HCEC 1CT (cell line): ENCODE measurements at regions not wholly inside any gene's neighbourhood (a gene's known extent, or its start where the extent isn't known, plus 50 kb on each side); places are given as distances from the start of the nearest gene placed in this dataset.
"Not testable (repeated sequence)": the region's sequence is repeated elsewhere in the genome, so short reads cannot be mapped to it uniquely, and the experiment has no call there.

Experiments used
- DNase-seq: peaks from one replicate; pipeline ENCODE4 v3.0.0-alpha.2; 2017

DNA sequence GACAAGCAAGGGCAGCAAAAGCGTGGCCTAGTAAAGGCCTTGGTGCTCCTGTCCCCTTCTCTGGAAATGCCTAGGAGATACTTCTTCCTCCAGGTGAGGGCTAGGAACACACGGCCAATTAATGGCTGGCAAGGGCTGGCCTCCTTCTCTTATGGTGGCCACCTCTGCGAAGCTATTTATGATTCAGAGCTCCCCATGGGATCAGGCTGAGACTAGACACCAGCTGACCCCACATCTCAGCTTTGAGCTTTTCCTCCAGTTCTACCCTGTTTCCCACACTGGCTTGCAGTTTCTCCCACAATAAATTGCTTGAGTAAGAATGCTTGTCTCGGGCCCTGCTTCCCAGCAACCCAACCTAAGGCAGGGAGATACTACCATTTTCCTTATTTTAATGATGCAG lies 53.7 kb downstream of the CAMK2N1 start:
- no peak for DNase-seq

DNA sequence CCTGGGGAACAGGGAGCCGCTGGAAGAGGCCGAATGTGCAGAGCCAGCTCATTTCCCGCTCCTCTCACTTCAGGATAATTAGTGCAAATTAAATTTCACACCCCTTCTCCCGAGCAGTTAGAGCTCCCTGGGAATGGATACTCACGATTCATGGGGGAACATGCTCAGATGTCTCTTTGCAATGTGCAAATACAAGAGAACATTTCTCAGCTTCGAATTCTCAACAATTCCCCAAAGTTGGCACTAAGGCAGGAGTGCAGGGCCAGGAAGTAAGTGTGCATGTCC lies 54.9 kb downstream of the CAMK2N1 start:
- DNase-seq, result no peak

DNA sequence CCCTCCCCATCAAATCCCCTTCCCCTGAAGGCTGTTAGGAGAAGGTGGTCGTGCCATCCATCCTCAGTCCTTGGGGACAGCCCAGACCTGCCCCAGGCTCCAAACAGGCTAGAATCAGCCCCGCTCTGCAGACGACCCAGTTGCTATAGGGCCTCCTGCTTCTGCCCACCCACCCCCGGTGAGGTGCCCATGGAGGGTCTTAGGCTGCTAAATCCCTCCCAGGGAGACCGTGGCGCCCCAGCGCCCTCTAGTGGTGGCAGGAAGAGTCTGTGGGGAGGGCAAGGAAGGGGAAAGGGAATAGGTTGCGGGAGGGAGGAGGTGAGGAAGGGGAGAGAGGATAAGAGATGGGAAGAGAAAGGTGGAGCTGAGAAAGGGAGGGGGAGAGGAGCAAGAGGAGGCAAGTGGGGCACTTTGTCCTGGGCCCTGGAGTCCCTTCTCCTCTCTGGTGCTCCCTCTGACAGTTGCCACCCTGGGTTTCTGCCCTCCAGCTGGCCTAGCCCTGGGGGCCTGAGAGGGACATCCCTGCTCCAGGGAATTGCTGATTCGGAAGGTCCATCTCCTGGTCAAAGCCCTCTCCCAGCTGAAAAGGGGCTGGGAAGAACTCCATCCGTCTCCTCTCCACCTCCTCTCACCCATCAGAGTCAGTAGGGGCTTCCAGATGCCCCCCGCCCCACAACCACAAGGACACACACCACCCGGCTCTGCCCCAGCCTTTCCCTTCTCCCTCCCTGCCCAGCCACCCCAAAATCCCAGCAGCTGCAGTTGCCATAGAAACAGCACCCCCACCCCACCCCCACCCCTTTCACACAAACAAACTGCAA lies 55.4 kb downstream of the CAMK2N1 start:
- no peak for DNase-seq

DNA sequence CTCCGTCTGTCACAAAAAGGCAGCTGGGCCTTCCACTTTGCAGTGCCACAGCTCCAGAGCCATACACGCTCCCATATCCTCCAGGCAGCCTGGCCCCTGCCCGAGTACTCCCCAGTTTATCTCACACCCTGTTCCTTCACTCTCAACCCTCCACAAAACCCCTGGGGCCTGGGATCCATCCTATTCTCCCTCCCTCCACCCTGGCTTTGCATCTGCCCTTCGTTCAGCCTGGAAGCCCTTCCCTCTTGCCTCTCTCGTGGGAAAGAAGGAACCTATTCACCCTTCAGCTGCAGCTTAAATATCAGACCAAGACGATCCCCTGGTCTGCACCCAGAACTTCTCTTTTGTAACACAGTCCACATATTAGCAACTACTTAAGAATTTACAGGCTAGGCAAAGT lies 56.7 kb downstream of the CAMK2N1 start:
- peak; percentile 36 for DNase-seq

DNA sequence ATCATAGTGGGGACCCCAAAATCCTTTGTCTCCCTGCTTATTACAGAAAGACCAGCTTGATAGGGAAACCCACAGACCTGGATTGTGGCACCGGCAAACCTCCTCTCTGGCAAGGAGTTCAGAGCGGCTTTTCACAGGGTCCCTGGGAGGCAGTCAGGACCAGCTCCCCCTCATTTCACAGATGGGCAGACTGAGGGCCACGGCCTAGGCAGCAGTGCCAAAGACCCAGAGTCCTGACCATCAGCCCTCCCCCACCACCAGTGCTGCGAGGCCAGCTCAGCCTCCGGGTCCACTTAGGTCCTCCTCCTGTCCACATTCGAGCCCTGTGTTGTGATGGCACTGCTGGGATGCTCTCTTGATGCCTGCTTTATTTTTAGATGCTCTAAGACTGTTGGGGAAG lies 57.2 kb downstream of the CAMK2N1 start:
- DNase-seq, result no peak

DNA sequence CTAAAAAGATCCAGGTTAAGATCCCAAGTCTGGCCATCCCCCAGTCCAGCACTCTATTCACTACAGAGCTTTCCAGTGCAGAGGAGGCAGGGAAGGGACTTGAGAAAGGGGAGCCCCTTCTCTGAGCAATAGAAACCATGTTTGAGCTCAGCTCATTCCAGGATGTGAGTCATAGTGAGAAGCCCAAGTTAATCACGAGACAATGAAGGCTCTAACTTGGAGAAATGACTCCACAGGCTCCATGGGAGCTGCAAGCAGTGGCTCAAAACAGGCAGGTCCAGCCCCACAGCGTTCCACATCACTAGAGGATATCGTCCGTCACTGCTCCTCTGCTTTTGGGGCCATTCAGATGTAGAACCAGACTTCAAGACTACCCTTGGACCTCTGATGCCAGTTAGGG lies 59.1 kb downstream of the CAMK2N1 start:
- DNase-seq, result peak; percentile 91

DNA sequence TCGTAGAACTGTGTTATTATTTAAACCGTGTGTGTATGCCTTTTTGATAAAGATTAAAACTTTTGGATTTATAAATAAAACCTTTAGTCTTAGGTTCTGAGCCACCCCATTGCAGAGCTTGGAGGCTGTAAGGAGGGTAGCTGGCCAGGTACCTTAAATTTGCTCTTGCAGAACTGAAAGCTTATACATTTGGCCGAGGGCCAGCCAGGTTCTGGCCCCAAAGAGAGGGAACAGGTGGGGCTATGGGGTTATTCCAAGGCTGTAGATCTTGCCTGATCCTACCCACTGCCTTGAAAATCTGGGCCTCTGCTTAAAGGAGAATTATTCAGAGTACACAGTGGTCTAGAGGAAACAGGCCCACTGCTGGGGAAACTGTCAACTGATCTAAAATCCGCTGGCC lies 59.6 kb downstream of the CAMK2N1 start:
- DNase-seq, result no peak

DNA sequence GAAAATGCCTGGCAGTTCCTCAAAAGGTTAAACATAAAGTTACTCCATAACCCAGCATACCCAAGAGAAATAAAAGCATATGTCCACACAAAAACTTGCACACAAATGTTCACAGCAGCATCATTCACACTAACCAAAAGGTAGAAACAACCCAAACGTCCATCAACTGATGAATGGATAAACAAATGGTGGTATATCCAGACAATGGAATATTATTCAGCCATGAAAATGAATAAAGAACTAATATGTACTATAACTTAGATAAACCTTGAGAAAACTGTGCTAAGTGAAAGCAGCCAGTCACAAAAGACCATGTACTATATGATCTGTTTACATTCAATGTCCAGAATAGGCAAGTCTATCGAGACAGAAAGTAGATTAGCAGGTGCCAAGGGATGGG lies 60.4 kb downstream of the CAMK2N1 start:
- no peak for DNase-seq

DNA sequence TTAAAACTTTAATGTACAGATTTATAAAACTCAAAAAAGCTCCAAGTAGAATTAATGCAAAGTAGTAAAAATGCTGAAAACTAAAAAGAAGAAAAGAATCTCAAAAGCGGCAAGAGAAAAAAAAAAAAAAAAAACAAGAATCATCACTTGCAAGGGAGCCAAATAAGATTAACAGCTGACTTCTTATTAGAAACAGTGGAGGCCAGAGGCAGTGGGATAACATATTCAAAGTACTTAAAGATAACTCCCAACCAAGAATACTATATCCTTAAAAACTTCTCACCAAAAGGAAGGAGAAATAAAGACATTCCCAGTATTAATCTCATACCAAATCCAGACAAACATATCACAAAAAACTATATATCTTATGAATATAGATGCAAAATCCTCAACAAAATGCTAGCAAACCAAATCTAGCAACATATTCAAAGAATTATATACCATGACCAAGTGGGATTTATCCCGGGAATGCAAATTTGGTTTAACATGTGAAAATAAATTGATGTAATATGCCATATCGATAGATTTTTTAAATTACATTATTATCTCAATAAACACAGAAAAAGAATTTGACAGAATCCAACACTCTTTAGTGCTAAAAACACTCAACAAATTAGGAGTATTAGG lies 62.7 kb downstream of the CAMK2N1 start:
- DNase-seq, result no peak

DNA sequence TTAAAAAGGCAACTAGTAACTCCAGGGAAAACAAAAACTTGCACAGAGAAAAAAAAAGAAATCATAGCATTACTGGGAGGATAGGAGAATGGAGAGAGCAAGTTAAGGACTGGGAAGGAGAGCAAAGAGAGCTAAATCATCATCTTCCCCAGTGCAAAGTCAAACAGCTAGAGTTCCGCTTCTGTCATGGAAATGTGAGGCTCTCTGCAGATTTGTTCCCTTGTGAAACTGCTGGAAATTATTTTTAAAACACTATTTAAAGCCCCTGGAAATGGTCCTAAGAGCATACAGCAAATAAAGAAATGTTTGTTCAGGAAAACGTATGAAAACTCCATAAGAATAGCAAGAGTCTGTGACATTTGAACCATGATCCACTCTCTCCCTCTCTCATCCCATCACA lies 64.6 kb downstream of the CAMK2N1 start:
- DNase-seq, result no peak

DNA sequence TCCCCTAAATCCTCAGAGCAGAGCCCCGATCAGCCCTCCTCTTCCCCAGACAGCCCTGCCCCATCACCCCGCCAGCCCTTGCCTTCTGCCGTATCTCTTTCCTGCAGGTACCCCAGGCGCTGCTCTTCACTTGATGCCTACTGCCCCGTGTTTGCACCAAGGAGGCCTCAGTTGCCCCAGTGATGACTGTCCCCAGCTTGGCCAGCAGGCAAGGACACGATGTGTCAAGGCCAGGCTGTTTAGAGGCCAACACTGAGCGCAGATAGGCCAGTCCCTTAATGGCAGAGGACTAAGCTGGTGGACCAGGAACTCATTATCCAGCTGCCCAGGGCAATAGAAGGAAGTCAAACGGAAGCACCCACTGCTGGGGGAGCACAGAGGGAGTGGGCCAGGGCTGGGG lies 68.4 kb downstream of the CAMK2N1 start:
- no peak for DNase-seq

DNA sequence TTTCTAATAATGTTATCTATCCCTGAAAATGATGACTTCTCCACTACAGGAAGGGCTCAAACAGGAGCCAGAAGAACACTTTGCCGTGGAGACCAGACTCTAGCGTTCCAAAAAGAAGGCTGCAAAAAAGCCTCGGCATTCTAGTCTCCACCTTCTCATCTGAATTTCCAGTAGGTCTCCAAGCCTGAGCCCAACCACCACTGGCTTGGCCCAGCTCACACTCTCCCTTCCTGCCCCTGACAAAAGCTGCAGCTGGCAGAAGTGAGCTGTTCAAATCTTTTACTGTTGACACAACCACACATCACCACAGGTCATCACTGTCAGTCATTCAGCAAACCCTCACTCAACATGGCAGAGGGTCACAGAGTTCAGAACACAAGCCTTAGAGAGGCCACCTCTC lies 69.3 kb downstream of the CAMK2N1 start:
- no peak for DNase-seq

DNA sequence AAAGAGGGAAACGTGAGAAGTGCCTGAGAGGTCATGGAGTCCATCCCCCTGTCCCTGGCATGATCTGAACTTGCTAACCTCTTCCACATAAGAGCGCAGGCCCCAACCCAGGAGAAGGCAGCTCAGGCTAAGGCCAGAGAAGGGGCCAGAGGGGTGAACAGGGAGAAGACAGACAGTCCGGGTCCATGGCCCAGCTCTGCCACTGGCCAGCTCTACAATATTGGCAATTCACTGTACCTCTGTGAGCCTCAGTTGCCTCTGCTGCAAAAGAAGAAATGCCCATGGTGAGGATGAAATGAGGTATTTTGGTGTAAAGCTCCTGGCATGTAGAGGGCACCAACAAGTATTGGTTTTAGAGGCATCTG lies 72.3 kb downstream of the CAMK2N1 start:
- DNase-seq, result no peak

DNA sequence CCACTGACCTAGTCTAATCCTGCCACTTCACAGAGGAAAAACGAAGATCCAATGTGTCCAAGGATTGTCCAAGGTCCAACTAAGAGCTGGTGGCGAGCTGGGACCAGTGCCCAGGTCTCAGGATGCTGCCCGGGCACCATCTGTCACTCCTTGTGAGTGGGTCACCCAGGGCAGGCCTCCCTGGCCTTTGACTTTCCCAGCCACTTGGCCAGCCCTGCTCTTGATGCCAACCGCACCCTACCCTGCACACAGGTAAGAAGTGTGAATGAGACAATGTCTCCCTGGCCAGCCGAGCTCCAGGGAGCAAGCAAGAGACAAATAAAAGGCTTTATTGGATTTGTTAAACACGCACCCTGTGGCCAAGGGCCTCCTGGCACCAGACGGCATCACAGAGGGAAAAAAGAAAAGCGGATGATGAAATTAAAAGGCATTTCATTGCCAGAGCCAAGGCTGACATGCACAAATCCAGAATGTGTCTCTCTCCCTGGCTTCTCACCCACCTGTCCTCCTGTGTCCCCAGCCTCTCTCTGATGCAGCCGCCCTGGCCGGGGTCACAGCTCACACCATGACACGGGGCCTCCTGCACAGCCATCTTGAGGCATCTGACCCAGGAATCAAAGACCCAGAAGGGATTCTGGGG lies 72.8 kb downstream of the CAMK2N1 start:
- DNase-seq, result no peak

DNA sequence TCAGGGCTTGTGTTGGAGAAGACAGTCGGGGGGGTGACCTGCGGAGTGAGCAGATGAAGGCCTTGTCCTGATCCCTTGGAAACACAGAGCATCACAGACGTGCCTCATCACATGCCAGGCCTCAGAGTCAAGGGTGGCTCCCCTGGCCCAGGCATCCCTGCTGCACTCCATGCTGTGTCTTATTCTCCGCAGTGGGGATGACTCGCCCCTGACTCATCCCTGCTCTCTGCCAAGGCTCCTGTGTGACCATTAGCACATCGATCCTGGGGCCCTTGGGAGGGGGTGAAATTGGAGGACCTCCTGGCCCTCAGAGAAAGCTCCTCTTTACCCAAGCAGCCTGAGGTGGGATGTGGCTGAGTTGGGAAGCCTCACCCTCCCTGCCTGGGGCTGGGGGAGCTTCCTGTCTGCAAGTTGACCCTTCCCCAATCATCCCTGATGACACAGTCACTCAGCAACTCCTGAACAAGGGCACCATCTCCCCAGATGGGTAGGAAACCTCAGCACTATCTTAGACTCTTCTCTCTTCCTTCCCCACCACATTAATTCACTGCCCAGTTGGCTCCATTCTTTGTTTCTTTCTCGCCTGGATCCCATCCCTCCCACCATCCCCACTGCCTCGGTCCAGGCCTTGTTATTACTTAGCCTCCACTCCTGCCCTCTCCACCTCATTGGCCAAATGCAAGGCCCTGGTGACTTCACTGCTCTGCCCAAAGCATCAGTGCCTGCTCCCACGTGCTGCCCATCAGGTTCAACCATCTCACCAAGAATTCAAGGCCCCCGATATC lies 74.6 kb downstream of the CAMK2N1 start:
- DNase-seq, result peak; percentile 94

DNA sequence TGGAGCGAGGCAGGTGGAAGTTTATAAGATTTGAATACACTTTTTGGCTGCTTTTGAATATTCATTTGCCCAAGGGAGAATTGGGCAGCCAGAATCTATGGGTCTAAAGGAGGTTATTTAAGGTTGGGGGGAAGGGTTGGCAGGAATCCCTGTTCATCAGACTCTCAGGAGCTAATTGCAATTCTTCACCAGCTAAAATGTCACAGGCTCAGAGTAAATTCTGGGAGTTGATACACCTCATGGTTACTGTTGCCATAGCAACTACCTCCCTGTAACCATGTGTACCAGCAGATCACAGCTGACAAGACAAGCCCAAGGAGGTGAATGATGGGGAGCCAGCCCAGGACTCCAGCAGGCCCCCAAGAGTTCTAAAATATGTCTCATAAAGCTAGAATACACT lies 75.5 kb downstream of the CAMK2N1 start:
- DNase-seq, result no peak

DNA sequence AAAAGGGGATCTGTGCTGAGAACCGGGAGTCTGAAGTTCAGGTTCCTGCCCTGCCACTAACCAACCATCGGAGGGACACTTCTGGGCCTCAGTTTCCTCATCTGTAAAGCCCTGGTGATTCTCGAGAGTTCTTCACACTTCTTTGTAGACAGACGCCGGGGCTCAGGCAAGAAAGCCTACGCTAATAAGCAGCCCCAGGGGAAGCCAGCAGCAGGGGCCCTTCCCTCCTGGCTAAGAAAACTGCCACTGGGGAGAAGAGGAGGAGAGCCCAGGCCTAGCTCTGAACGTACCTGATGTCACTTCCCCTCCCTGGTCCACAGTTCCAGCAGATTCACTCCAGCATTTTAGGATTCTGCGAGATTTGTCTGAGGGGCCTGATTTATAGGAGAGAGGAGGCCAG lies 76.0 kb downstream of the CAMK2N1 start:
- DNase-seq, result no peak

DNA sequence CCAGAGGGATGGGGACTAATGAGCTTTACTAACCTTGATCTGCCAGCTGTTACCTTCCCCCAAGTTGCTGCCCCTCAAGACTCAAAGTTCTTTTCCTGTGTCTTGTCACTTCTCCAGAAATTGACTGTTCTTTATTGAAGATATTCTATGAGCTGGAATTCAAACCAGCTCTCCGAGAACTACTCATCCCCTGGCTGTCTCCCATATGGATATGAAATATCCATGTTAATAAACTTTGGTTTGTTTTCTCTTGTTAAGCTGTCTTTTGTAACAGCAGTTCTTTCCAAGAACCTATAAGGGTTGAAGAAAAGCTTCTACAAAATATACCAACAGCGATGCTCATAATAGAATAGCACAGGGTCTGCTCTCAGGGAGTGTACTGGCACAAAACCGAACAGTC lies 77.0 kb downstream of the CAMK2N1 start:
- DNase-seq, result no peak

DNA sequence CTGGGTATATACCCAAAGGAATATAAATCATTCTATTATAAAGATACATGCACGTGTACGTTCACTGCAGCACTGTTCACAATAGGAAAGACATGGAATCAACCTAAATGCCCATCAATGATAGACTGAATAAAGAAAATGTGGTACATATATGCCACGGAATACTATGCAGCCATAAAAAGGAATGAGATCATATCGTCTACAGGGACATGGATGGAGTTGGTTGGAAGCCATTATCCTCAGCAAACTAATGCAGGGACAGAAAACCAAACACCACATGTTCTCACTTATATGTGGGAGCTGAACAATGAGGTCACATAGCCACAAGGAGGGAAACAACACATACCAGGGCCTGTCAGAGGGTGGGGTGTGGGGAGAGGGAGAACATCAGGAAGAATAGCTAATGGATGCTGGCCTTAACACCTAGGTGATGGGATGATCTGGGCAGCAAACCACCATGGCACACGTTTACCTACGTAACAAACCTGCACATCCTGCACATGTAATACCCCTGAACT lies 77.8 kb downstream of the CAMK2N1 start:
- DNase-seq, result not testable (repeated sequence)

DNA sequence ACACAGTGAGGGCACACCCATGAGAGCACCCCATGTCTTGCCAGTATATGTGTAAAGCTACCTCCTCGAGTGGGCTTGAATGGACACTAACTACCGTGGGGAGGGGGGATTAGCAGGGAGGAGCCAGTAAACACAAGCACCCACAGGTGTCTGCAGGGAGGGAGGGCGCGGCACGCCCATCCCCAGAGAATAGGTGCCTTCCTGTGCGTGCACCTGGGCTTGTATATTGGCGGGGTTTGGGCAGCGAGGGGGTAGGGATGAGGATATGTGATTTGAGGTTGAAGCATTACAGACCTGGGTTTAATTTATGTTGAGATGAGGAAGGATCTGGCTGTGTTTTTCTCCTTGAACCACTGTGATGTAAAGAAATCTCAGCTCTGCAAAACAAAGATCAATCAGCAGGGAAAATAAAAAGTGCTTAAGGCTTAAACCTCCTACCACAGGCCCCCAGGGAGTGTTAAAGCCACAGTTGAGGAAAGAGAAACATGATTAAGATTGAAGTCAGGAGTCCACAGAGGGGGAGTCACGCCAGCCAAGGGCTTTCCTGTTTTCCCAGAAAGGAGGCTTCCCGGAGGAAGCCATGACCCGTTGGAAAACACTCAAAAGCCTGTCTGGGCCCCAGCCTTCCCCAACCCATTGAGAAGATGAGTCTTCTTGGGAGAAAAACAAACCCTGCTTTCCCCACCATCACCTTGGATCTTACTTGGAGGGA lies 80.0 kb downstream of the CAMK2N1 start:
- peak; percentile 30 for DNase-seq

DNA sequence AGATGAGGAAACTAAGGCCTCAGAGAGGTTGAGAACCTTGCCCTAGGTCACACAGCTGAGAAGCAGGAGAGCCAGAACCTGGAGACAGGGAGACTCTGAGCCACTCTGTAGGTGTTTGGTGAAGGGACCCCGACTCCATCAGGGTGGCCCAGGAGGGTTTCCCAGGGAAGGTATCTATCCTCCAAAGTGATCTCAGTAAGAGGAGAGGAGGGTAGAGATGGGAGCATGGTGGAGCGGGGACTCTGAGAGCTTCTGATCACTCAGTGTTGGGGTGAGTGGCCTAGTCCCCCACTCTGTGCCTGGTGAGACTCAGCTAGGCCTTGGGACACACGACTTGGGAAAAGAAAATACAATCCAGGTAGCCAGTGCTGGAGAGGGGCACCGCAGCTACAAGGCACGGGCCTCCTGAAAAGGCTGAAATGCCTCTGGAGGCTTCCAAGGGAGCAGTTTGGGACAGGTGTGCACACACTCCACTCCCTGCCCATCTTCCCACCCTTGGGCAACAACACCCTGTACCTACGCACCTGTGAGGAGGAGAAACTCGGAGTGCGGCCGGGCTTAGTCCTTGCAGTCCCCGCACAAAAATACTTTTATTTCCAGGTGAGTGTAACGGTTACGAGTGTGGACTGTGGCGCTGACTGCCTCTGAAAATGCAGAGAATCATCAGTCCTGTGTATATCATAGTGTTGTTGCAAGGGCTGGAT lies 80.8 kb downstream of the CAMK2N1 start:
- no peak for DNase-seq
